Smooth muscle cell (in vitro differentiated cells): ENCODE measurements at regions not wholly inside any gene's neighbourhood (a gene's known extent, or its start where the extent isn't known, plus 50 kb on each side); places are given as distances from the start of the nearest gene placed in this dataset.
A peak's percentile ranks its signal among the peaks of the same experiment; 100 is the strongest.

Experiments used
- DNase-seq: peaks from one replicate; lab custom pipeline; 2025; ENCODE audit not compliant: unreplicated experiment; lab: John Stamatoyannopoulos, UW
- H2AFZ ChIP-seq: fragments of 200-600 bp; sonication (generic); 2 replicates; pipeline ENCODE4 v1.6.0; 2016; ENCODE audit warnings: antibody characterized with exemption, low read depth, mild to moderate bottlenecking
- H3F3A ChIP-seq: fragments of 200-600 bp; sonication (generic); 2 replicates; pipeline ENCODE4 v1.6.0; 2017; ENCODE audit warnings: antibody characterized with exemption, low read depth
- H3K27ac ChIP-seq: fragments of 200-600 bp; sonication (generic); 2 replicates; pipeline ENCODE4 v1.5.1; 2016; ENCODE audit warnings: low read depth, mild to moderate bottlenecking
- H3K27me3 ChIP-seq: fragments of 200-600 bp; sonication (generic); 2 replicates; pipeline ENCODE4 v1.6.1; 2016; ENCODE audit warnings: low read depth, mild to moderate bottlenecking
- H3K36me3 ChIP-seq: fragments of 200-600 bp; sonication (generic); 2 replicates; pipeline ENCODE4 v1.5.1; 2016; ENCODE audit warnings: low read depth
- H3K4me1 ChIP-seq: fragments of 200-600 bp; sonication (generic); 2 replicates; pipeline ENCODE4 v1.5.1; 2016; ENCODE audit warnings: low read depth
- H3K4me2 ChIP-seq: fragments of 200-600 bp; sonication (generic); 2 replicates; pipeline ENCODE4 v1.6.0; 2016; ENCODE audit warnings: mild to moderate bottlenecking
- H3K4me3 ChIP-seq: fragments of 200-600 bp; sonication (generic); 2 replicates; pipeline ENCODE4 v1.5.1; 2016; ENCODE audit warnings: mild to moderate bottlenecking
- H3K79me2 ChIP-seq: fragments of 200-600 bp; sonication (generic); 2 replicates; pipeline ENCODE4 v1.6.0; 2016; ENCODE audit warnings: low read depth, mild to moderate bottlenecking
- H3K9ac ChIP-seq: fragments of 200-600 bp; sonication (generic); 2 replicates; pipeline ENCODE4 v1.6.0; 2016; ENCODE audit warnings: low read depth
- H3K9me3 ChIP-seq: fragments of 200-600 bp; sonication (generic); replicated peaks from 2 replicates; pipeline ENCODE4 v1.5.1; 2016; ENCODE audit warnings: low read depth
- H4K20me1 ChIP-seq: fragments of 200-600 bp; sonication (generic); 2 replicates; pipeline ENCODE4 v1.6.0; 2016; ENCODE audit warnings: low read depth
- WGBS: methylation state at CpG from one replicate; pipeline ENCODE4 v1.1.7; 2016; ENCODE audit warnings: low lambda C conversion rate; 5-methylcytosine and 5-hydroxymethylcytosine counted together
- TF ChIP-seq, protein P1 (sequence below): fragments of 200-600 bp; sonication (generic); IDR thresholded peaks from 2 replicates; pipeline ENCODE4 v1.5.1; 2017; ENCODE audit warnings: borderline replicate concordance, mild to moderate bottlenecking, antibody characterized with exemption; ENCODE audit not compliant: insufficient read depth, poor library complexity, severe bottlenecking

DNA sequence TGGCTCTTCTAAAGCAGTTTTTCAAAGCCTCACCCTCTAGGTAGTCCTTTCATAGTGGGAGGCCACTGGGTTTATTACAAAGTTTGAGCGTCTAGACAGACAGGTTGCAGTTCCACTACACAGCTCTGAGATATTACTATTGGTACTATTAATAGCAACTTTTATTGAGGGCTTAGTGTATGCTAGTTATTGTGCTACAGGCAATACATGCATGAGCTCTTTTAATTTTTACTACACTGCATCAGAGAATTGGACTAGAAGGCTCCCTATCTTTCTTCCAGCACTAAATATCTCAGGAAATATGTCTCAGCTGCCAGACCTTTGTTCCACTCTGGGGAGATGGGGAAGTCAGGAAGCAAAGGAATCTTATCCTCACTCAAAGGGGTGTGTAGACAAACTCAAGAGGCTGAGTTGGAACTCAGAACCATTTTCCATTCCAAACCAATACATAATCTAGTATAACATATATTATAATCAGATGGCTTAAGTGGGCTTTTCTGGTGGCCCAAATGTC lies 161.8 kb upstream of the SLC38A2 start:
- TF ChIP-seq, protein P1, sequence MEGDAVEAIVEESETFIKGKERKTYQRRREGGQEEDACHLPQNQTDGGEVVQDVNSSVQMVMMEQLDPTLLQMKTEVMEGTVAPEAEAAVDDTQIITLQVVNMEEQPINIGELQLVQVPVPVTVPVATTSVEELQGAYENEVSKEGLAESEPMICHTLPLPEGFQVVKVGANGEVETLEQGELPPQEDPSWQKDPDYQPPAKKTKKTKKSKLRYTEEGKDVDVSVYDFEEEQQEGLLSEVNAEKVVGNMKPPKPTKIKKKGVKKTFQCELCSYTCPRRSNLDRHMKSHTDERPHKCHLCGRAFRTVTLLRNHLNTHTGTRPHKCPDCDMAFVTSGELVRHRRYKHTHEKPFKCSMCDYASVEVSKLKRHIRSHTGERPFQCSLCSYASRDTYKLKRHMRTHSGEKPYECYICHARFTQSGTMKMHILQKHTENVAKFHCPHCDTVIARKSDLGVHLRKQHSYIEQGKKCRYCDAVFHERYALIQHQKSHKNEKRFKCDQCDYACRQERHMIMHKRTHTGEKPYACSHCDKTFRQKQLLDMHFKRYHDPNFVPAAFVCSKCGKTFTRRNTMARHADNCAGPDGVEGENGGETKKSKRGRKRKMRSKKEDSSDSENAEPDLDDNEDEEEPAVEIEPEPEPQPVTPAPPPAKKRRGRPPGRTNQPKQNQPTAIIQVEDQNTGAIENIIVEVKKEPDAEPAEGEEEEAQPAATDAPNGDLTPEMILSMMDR: no peak

DNA sequence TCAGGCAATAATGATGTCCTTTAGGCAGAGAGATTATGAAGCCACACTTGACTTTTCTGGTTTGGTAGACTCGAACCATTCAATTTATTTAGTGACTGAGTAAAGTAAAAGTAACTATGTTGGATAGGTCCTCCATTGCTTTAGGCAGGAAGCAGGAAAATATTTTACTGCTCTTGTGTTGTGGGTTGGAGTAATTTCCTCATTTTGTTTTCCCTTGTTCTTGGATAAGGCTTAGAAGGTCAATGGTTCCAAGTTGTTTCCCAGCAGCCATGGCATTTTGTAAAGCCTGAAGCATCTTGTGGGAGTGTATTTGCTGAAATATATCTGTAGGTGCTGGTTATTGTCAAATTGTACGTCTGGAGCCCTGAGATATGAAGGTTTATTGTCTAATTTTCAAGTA lies 161.2 kb upstream of the SLC38A2 start:
- H3K79me2 ChIP-seq: no peaks in the 10 kb centered on the region
- H3K9ac ChIP-seq: no peak overlapping the region
- H3K27me3 ChIP-seq: no peaks in the 10 kb centered on the region
- H3K27ac ChIP-seq: no peak overlapping the region
- no peak overlapping the region for H3K4me3 ChIP-seq
- DNase-seq: no peak
- no peaks in the 10 kb centered on the region for H3F3A ChIP-seq
- no peaks in the 10 kb centered on the region for H4K20me1 ChIP-seq
- peaks cover 15% of the 10 kb centered on the region for H3K4me1 ChIP-seq
- no peak overlapping the region for H2AFZ ChIP-seq
- TF ChIP-seq, protein P1: no peak
- H3K36me3 ChIP-seq: no peaks in the 10 kb centered on the region
- H3K4me2 ChIP-seq: no peak overlapping the region
- no peaks in the 10 kb centered on the region for H3K9me3 ChIP-seq
- 74% methylated on average over 2 of the region's 2 CpGs for WGBS

More for the DNA sequence above, 161.8 kb upstream of the SLC38A2 start:
- Histone ChIP-seq H3K27me3 (no peaks in the 10 kb centered on the region), H3K9ac (no peak overlapping the region), H3K9me3 (no peaks in the 10 kb centered on the region), H2AFZ (peak overlapping the region; percentile 40), H3K79me2 (no peaks in the 10 kb centered on the region), H3K27ac (peak overlapping the region; percentile 26), H3F3A (no peaks in the 10 kb centered on the region), H3K4me2 (peak overlapping the region; percentile 57), H3K4me3 (no peak overlapping the region), H3K36me3 (no peaks in the 10 kb centered on the region), H4K20me1 (no peaks in the 10 kb centered on the region), H3K4me1 (peaks cover 15% of the 10 kb centered on the region)
- DNase-seq: no peak
- WGBS: 42% methylated on average over 1 of the region's 1 CpG

DNA sequence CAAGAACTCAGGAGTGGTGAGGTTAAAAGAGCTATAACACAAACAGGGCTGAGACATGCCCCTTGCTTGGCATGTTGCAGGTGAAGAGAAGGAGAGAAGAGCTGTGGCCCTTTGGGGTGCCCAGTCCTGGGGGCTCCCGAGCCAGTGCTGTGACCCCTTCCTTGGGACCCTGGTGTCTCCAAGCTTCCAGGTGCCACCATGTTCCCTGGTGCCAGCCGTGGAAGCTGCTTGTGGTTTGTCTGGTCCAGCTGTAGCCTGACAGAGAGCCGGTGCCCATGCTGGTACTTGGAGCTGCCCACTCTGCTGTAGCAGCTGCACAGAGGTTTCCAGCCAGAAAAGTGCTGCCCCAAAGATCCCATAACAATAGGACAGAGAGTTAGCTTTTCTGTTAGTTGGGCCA lies 159.2 kb upstream of the SLC38A2 start:
- no peaks in the 10 kb centered on the region for H3K27me3 ChIP-seq
- no peak overlapping the region for H3K9ac ChIP-seq
- TF ChIP-seq, protein P1: no peak
- H4K20me1 ChIP-seq: no peaks in the 10 kb centered on the region
- no peak for DNase-seq
- no peak overlapping the region for H3K27ac ChIP-seq
- no peaks in the 10 kb centered on the region for H3K79me2 ChIP-seq
- H3K4me3 ChIP-seq: no peak overlapping the region
- peaks cover 15% of the 10 kb centered on the region for H3K4me1 ChIP-seq
- no peak overlapping the region for H3K4me2 ChIP-seq
- WGBS: 94% methylated on average over 3 of the region's 3 CpGs
- H3K9me3 ChIP-seq: no peaks in the 10 kb centered on the region
- H3K36me3 ChIP-seq: no peaks in the 10 kb centered on the region
- H2AFZ ChIP-seq: no peak overlapping the region
- no peaks in the 10 kb centered on the region for H3F3A ChIP-seq

DNA sequence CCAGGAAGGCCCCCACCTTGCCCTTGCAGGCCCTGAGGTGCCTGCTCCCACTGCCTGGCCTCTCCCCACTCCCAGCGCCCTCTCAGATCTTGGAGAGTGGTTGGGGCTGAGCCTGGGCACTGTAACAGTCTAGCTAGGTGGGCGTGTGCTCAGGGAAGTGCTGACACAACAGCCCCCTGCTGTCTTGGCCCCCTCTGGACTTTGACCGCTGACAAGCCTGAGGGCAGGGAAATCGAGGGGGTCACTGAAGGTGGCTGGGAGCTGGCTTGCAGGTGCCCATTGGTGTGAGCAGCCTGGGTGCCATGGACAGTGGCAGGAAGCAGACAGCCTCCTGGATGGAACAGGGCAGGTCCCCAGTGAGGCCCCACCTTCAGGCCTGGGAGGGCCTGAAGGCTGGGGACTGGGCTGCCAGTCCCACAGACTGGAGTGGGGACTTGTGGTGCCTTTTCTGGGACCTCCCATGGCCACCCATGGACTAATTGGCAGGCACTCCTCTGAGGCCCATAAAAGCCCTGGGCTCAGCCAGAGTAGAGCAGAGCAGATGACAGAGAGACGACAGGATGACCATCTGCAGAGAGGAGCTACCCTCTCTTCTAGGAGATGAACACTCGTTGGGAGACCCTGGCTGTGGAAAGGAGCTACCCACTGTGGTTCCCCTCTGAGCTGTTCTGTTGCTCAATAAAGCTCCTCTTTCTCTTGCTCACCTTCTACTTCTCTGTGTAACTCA lies 158.6 kb upstream of the SLC38A2 start:
- Histone ChIP-seq H3K27ac (no peak overlapping the region), H3K4me2 (no peak overlapping the region), H3K79me2 (no peaks in the 10 kb centered on the region), H3K27me3 (no peaks in the 10 kb centered on the region), H3K4me1 (peaks cover 15% of the 10 kb centered on the region), H3K9ac (no peak overlapping the region), H3F3A (no peaks in the 10 kb centered on the region), H3K9me3 (no peaks in the 10 kb centered on the region), H4K20me1 (no peaks in the 10 kb centered on the region), H3K36me3 (no peaks in the 10 kb centered on the region), H3K4me3 (no peak overlapping the region), H2AFZ (no peak overlapping the region)
- no peak for DNase-seq
- TF ChIP-seq, protein P1: no peak
- WGBS: 90% methylated on average over 6 of the region's 6 CpGs
